Lower leg skin (tissue), 4 donors: ENCODE measurements at regions not wholly inside any gene's neighbourhood (a gene's known extent, or its start where the extent isn't known, plus 50 kb on each side); places are given as distances from the start of the nearest gene placed in this dataset.

Source experiments
- DNase-seq, 2 donors: peaks; one replicate each; pipeline ENCODE4 v3.0.0-alpha.2; 2019; ENCODE audit warnings: low spot score in 2 of 2
- H3K4me3 ChIP-seq: fragments of 200-600 bp; sonication (generic); 2 replicates; pipeline ENCODE4 v1.5.1; 2017; ENCODE audit warnings: mild to moderate bottlenecking, low read depth; ENCODE audit not compliant: poor library complexity, severe bottlenecking
- POLR2A ChIP-seq, 2 donors: fragments of 450-650 bp; IDR thresholded peaks; one replicate each; pipeline ENCODE4 v1.6.1; 2016 to 2017; ENCODE audit warnings: antibody characterized with exemption in 2 of 2, mild to moderate bottlenecking in 1 of 2, moderate library complexity in 1 of 2
- WGBS, 2 donors: methylation state at CpG; one replicate each; pipeline ENCODE4 v1.1.5; 2018; 5-methylcytosine and 5-hydroxymethylcytosine counted together
- intact Hi-C: fragments of 100-400 bp; cut with DNase I; formaldehyde crosslinking; loops from one replicate; pipeline ENCODE4 v1.15.0; 2023; ENCODE audit warnings: low total_unique reads
- TF ChIP-seq, protein P1 (sequence below), 3 donors: fragments of 450-650 bp; IDR thresholded peaks; one replicate each; pipeline ENCODE4 v1.5.1; 2016; ENCODE audit warnings: antibody characterized with exemption in 3 of 3, mild to moderate bottlenecking in 3 of 3, moderate library complexity in 2 of 3

DNA sequence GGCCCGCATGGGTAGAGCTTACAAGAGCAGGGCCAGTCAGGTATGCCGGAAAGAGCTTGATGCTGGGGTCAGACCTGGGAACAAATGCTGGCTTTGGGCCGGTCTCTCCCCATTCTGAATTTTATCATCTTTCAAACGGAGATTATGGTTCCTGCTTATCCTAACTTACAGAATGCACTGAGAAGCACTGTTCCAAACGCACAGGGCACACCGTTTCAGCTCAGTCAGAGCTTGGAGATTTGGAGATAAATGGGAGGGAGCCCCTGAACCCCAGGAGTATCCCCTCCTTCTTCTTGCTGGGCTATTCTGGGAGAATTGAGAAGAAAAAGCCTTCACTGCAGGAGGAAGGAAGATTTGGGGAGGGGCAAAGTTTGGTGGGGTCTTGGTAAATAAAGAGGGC is 169.4 kb downstream of the DDX1 start:
- WGBS, 2 donors, result 80 to 84% methylated on average over 6 of the region's 6 CpGs
- intact Hi-C loops, result no loop called here
- TF ChIP-seq, protein P1, sequence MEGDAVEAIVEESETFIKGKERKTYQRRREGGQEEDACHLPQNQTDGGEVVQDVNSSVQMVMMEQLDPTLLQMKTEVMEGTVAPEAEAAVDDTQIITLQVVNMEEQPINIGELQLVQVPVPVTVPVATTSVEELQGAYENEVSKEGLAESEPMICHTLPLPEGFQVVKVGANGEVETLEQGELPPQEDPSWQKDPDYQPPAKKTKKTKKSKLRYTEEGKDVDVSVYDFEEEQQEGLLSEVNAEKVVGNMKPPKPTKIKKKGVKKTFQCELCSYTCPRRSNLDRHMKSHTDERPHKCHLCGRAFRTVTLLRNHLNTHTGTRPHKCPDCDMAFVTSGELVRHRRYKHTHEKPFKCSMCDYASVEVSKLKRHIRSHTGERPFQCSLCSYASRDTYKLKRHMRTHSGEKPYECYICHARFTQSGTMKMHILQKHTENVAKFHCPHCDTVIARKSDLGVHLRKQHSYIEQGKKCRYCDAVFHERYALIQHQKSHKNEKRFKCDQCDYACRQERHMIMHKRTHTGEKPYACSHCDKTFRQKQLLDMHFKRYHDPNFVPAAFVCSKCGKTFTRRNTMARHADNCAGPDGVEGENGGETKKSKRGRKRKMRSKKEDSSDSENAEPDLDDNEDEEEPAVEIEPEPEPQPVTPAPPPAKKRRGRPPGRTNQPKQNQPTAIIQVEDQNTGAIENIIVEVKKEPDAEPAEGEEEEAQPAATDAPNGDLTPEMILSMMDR (IDR thresholded peaks at IDR 0.05), result no peak
- no peak for TF ChIP-seq POLR2A (IDR thresholded peaks at IDR 0.05)
- H3K4me3 ChIP-seq, result no peak overlapping the region
- DNase-seq, result no peak

DNA sequence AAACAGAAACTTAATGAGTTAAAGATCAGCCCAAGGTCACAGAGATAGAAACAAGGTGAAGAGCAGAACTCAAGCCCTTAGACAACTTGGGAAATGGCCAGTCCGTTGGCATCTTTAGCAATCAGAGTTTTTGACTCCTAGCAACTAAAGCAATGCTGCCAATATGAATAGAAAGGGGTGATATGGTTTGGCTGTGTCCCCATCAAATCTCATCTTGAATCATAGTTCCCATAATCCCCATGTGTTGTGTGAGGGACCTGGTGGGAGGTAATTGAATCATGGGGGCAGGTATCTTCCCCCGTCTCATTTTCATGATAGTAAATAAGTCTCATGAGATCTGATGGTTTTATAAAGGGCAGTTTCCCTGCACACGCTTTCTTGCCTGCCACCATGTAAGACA is 170.2 kb downstream of the DDX1 start:
- intact Hi-C loops, result no loop called here
- TF ChIP-seq, protein P1 (IDR thresholded peaks at IDR 0.05), result no peak
- TF ChIP-seq POLR2A (IDR thresholded peaks at IDR 0.05), result no peak
- 66 to 92% methylated on average over 3 of the region's 3 CpGs for WGBS, 2 donors

DNA sequence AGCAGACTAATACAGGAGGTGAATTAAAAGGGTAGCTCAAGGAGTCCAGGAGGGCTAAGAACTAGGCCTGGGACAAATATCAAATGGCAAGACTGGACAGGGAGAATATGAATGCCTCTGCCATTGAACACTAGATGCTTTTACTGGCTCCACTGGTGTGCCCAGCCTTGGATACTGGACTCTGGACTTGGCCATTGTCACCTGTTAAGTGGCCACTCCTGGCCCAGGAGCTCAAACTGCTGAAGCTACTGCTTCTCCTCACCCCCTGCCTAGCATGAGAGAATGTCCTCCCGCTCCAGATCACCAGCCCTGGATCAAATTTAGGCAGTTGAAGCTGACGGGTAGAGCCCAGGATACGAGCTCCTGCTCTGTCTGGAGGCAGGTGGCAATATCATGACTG is 170.8 kb downstream of the DDX1 start:
- intact Hi-C loops, result no loop called here

More for the DNA sequence above, 170.2 kb downstream of the DDX1 start:
- no peak overlapping the region for H3K4me3 ChIP-seq
- DNase-seq, result no peak

DNA sequence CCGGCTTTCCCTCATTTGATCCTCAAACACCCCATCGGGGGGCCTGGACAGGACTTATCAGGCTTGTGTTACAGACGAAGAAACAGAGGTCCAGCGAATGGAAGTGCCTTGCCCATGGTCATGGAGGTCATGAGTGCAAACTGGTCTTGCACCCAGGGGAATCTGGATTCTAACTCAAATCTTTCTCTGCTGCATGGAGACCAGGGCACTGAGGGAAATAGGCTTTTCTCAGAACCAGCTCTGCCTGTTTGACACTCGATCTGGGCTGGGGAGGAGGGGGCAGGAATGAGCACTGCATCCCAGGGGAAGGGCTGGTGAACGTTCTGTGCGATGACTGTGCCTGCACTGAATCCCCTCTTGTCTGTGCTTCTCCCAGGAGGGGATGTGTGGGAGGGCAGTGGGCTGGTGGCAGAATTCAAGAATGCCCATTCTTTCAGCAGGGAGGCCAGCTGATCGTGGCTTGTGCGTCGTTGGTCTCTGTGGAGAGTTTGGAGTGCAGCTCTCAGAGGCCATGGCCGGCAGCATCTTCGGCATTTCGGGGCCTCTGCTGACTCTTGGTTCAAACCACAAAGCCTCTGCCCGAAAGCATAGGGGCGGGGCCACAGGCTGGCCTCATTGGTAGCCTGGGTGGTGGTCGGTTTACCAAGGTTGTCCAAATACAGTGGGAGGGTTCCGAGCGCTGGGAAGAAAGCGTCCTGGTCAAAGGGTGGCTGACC is 171.6 kb downstream of the DDX1 start:
- WGBS, 2 donors, result 83 to 91% methylated on average over 19 of the region's 19 CpGs
- intact Hi-C loops, result no loop called here
- no peak overlapping the region for H3K4me3 ChIP-seq
- TF ChIP-seq, protein P1 (IDR thresholded peaks at IDR 0.05), result no peak
- TF ChIP-seq POLR2A (IDR thresholded peaks at IDR 0.05), result no peak
- DNase-seq, result no peak

More for the DNA sequence above, 170.8 kb downstream of the DDX1 start:
- 72 to 100% methylated on average over 3 of the region's 3 CpGs for WGBS, 2 donors
- TF ChIP-seq, protein P1 (IDR thresholded peaks at IDR 0.05), result no peak
- TF ChIP-seq POLR2A (IDR thresholded peaks at IDR 0.05), result no peak
- no peak overlapping the region for H3K4me3 ChIP-seq
- no peak for DNase-seq

DNA sequence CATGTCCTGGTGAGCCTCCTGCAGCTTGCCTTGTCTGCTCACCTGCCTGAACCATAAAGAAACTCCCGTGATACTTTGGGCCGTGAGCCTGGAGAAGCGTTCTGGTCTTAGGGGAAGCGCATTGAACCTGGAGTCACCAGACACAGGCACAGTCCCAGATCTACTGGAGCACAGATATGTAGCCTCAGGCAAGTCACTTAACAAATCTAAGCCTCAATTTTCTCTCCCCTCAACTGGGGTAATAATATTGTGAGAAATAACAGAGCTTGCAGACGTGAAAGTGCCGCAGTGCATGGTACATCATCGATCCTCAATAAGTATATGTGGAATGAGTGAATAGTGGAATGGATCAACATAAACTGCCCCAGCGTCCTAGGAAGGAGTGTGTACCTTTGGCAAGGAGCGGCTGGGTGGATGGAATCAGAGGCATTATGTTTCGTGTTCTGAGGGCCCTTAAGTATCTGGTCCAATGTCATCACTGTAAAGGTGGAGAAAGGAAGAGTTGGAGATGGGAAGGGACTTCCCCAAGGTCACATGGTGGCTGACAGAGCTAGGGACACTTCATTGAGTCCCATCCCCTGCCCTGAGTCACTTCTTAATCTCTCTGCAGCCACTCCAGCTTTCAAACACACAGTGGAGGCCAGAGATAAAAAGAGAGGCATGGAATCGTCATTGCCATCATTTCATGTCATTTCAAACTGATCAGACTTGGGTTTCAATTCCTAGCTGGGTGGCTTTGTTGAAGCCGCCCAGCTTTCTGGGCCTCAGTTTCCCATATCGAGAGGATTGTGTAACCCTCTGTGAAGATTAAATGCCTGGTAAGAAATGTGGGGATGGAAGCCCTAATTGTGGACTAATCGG is 172.4 kb downstream of the DDX1 start:
- no peak for TF ChIP-seq POLR2A (IDR thresholded peaks at IDR 0.05)
- TF ChIP-seq, protein P1 (IDR thresholded peaks at IDR 0.05), result no peak
- WGBS, 2 donors, result 93 to 95% methylated on average over 14 of the region's 14 CpGs
- intact Hi-C loops, result no loop called here
- H3K4me3 ChIP-seq, result no peak overlapping the region
- DNase-seq, result peak in 1 of 2 donors; percentile 54
